GM12873 (cell line): ENCODE measurements at regions not wholly inside any gene's neighbourhood (a gene's known extent, or its start where the extent isn't known, plus 50 kb on each side); places are given as distances from the start of the nearest gene placed in this dataset.

Experiments used
- TF ChIP-seq, protein P1 (sequence below): IDR thresholded peaks from 2 replicates; pipeline ENCODE4 v1.5.1; 2012; ENCODE audit warnings: low read depth, mild to moderate bottlenecking, moderate library complexity, low read length, control low read depth; ENCODE audit not compliant: insufficient read depth; ENCODE audit errors: missing control alignments

DNA sequence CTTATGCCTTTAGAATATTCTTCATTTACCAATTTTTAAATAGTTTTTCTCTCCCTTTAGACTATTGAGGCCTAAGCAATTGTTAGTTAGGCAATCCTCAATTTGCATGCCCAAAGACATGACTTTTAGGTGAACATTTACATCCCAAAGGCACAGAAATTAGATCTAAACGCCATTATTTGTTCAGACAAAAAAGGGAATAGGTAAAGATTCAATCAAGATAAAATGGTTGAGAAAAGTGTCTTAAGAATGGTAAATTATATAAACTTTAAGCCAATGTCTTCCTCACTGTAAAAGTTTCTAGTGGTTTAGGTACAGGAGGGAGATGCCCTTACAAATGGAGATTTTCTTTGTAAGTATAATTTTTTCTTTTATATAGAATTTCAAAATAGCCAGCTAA is 50.2 kb upstream of the MME start:
- TF ChIP-seq, protein P1, sequence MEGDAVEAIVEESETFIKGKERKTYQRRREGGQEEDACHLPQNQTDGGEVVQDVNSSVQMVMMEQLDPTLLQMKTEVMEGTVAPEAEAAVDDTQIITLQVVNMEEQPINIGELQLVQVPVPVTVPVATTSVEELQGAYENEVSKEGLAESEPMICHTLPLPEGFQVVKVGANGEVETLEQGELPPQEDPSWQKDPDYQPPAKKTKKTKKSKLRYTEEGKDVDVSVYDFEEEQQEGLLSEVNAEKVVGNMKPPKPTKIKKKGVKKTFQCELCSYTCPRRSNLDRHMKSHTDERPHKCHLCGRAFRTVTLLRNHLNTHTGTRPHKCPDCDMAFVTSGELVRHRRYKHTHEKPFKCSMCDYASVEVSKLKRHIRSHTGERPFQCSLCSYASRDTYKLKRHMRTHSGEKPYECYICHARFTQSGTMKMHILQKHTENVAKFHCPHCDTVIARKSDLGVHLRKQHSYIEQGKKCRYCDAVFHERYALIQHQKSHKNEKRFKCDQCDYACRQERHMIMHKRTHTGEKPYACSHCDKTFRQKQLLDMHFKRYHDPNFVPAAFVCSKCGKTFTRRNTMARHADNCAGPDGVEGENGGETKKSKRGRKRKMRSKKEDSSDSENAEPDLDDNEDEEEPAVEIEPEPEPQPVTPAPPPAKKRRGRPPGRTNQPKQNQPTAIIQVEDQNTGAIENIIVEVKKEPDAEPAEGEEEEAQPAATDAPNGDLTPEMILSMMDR: no peak

GRCh38 chr3:155026999-155027591 is 53.0 kb upstream of the MME start:
- TF ChIP-seq, protein P1: no peak

GRCh38 chr3:155024006-155024638 is 56.0 kb upstream of the MME start:
- TF ChIP-seq, protein P1: no peak

DNA sequence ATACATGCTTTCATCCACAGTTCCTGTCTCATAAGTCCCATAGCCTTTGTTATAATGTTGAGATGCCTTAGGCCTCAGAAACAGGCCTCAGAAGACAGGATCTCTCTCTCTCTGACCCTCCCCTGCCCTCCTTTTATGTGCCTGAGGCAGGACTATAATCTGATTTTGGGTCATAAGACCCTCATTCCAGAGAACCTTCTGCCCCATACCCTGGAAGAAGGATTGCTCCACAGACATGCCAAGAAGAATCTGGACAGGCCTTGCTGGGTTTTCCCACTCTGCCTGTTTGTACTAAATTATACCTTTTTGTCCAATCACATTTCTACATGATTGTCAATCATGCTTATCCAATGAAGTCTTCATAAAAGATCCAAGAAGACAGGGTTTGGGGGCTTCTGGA is 57.2 kb upstream of the MME start:
- TF ChIP-seq, protein P1: no peak

DNA sequence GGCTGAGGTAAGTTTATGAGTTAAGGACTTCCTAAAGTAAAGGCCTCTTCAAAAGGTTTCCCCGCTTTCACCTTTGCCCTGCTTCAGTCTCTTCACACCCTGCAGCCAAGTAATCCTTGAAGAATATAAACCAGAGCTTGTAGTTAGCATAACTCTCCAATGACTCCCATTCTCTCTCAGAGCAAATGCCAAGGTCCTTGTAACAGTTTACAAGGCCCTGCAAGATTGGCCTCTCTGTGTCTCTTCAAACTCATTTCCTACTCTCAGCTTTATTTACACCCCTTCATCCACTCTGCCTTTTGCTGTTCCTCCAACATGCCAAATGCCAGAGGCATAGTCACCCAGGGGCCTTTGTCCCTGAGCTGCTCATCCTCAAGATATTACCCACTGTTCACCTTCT is 60.5 kb upstream of the MME start:
- TF ChIP-seq, protein P1: no peak

DNA sequence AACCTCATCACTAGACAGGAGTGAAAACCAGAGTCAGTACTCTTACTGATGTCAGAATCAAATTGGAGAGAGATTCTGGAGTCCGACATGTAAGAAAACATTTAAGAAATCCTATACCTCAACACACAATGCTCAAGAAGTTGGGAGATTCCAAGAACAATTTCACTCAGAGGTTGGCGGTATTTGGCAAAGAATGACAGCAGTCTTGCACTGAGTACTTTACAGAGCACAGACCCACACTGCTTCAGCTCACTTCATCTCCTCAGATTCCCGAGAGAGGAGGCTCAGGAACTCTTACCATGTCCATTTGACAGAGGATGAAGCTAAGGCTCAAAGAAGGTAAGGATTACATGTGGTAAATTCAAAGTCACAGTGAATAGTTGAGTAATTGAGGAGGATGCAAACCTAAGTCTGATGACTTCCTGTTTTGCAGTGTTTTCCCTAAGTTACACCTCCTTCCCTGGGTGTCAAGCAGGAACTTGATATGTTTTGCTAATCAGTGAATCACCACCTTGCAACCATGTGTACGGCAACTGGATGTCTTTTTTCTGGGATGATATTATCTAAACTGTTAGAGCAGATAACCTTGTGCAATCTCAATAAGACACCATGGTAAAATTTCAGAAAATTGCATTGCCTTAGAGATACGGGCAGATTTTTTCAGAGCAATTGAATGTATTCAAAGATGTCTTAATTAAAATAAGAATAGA is 61.3 kb upstream of the MME start:
- TF ChIP-seq, protein P1: no peak

GRCh38 chr3:155015776-155016436 is 64.2 kb upstream of the MME start:
- TF ChIP-seq, protein P1: no peak
